ENCODE measurements at regions not wholly inside any gene's neighbourhood (a gene's known extent, or its start where the extent isn't known, plus 50 kb on each side); places are given as distances from the start of the nearest gene placed in this dataset.

DNA sequence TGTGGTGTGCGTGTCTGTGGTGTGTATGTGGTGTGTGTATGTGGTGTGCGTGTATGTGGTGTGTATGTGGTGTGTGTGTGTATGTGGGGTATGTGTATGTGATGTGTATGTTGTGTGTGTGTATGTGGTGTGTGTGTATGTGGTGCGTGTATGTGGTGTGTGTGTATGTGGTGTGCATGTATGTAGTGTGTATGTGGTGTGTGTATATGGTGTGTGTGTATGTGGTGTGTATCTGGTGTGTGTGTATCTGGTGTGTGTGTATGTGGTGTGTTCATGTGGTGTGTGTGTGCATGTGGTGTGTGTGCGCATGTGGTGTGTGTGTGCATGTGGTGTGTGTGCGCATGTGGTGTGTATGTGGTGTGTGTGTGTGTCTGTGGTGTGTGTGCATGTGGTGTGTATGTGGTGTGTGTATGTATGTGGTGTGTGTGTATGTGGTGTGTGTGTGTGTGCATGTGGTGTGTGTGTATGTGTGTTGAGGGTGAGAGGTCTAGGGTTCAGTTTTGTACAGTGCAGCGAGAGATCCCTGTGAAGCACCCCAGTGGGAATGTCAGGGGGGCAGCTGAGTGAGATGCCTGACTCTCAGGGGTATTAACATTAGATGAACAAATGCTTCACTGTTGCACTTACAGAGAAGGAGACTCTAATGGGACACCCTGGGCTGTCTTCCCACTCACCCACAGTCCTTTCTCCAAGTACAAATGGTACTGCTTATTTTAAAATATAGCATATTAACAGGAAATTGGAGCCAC lies 61.3 kb upstream of the MEDAG start:
- H3K27ac ChIP-seq (ENCODE audit: low read depth, low read length): no peak overlapping the region

DNA sequence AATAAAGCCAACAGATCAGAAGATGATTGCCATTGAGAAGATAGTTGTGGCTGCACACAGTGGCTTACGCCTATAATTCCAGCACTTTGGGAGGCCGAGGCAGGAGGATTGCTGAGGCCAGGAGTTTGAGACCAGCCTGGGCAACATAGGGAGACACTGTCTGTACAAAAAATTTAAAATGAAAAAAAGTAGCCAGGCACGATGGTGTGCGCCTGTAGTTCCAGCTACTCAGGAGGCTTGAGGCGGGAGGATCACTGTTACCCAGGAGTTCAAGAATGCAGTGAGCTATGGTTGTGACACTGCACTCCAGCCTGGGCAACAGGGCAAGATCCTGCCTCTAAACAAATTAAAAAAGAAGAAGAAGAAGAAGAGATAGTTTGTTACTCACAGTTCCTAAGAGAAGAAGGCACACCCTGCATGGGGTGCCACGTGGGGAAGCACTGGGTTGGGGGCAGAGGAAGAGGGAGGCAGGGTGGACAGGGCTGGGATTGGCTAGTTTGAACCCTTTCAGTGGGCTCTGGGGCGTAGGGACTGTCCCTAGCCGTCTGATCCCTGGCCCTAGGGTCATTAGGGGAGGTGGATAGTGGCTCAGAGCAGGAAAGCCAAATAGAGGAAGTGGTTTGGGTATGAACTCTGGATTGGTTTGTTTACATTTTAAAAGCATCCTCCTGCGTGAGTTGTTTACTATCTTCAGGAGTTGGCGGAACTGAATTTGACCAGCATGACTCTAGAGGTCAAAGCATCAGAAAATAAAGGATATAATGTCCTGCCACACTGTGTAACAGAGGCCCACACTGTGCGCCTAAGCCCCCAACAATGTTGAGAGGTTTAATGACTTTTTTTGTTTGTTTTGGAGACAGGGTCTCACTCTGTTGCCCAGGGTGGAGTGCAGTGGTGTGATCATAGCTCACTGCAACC lies 60.5 kb upstream of the MEDAG start:
- 86 to 94% methylated on average over 8 to 11 of the region's 11 CpGs for WGBS, 2 experiments (ENCODE audit: insufficient coverage in 1 of 2, insufficient read length in 1 of 2)
- peak overlapping the region; percentile 26 for H3K27ac Mint-ChIP-seq
- H3K36me3 Mint-ChIP-seq (ENCODE audit: low read depth): no peaks in the 10 kb centered on the region
- Histone ChIP-seq H3K9ac (ENCODE audit: extremely low read depth, low read length, poor library complexity, severe bottlenecking) (no peak overlapping the region), H3K27me3 (ENCODE audit: control insufficient read depth, insufficient read depth, low read length, poor library complexity, severe bottlenecking) (no peaks in the 10 kb centered on the region), H3K36me3 (ENCODE audit: control insufficient read depth, insufficient read depth, low read length) (no peaks in the 10 kb centered on the region), H3K9me3 (ENCODE audit: control insufficient read depth, low read length) (peaks cover 18% of the 10 kb centered on the region), H3K4me3 (ENCODE audit: low read length) (no peak overlapping the region), H3K27ac (ENCODE audit: low read depth, low read length) (no peak overlapping the region), H3K4me1 (ENCODE audit: control insufficient read depth, insufficient read depth, low read length) (no peaks in the 10 kb centered on the region)
- peaks cover 4% of the 10 kb centered on the region for H3K4me1 Mint-ChIP-seq
- H3K9me3 Mint-ChIP-seq: peaks cover 3% of the 10 kb centered on the region
- no peaks in the 10 kb centered on the region for H3K27me3 Mint-ChIP-seq (ENCODE audit: insufficient read depth)
- TF ChIP-seq, protein P1, sequence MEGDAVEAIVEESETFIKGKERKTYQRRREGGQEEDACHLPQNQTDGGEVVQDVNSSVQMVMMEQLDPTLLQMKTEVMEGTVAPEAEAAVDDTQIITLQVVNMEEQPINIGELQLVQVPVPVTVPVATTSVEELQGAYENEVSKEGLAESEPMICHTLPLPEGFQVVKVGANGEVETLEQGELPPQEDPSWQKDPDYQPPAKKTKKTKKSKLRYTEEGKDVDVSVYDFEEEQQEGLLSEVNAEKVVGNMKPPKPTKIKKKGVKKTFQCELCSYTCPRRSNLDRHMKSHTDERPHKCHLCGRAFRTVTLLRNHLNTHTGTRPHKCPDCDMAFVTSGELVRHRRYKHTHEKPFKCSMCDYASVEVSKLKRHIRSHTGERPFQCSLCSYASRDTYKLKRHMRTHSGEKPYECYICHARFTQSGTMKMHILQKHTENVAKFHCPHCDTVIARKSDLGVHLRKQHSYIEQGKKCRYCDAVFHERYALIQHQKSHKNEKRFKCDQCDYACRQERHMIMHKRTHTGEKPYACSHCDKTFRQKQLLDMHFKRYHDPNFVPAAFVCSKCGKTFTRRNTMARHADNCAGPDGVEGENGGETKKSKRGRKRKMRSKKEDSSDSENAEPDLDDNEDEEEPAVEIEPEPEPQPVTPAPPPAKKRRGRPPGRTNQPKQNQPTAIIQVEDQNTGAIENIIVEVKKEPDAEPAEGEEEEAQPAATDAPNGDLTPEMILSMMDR (conservative IDR thresholded peaks at IDR 0.05): no peak
- DNase-seq: no peak
- H3K4me3 Mint-ChIP-seq: no peak overlapping the region

More for the DNA sequence above, 61.3 kb upstream of the MEDAG start:
- H3K9ac ChIP-seq (ENCODE audit: extremely low read depth, low read length, poor library complexity, severe bottlenecking): no peak overlapping the region
- H3K4me1 ChIP-seq (ENCODE audit: control insufficient read depth, insufficient read depth, low read length): no peaks in the 10 kb centered on the region
- no peaks in the 10 kb centered on the region for H3K27me3 Mint-ChIP-seq (ENCODE audit: insufficient read depth)
- H3K36me3 Mint-ChIP-seq (ENCODE audit: low read depth): no peaks in the 10 kb centered on the region
- no peak for DNase-seq
- H3K9me3 Mint-ChIP-seq: no peaks in the 10 kb centered on the region
- H3K4me3 Mint-ChIP-seq: no peak overlapping the region
- H3K27ac Mint-ChIP-seq: no peak overlapping the region
- no peaks in the 10 kb centered on the region for H3K27me3 ChIP-seq (ENCODE audit: control insufficient read depth, insufficient read depth, low read length, poor library complexity, severe bottlenecking)
- TF ChIP-seq, protein P1 (conservative IDR thresholded peaks at IDR 0.05): no peak
- H3K36me3 ChIP-seq (ENCODE audit: control insufficient read depth, insufficient read depth, low read length): no peaks in the 10 kb centered on the region
- peaks cover 18% of the 10 kb centered on the region for H3K9me3 ChIP-seq (ENCODE audit: control insufficient read depth, low read length)
- no peak overlapping the region for H3K4me3 ChIP-seq (ENCODE audit: low read length)
- WGBS, 2 experiments (ENCODE audit: insufficient coverage in 1 of 2, insufficient read length in 1 of 2): 92 to 98% methylated on average over 2 to 6 of the region's 6 CpGs
- peaks cover 4% of the 10 kb centered on the region for H3K4me1 Mint-ChIP-seq

GRCh38 chr13:30846311-30846710 lies 59.8 kb upstream of the MEDAG start:
- Histone ChIP-seq H3K36me3 (ENCODE audit: control insufficient read depth, insufficient read depth, low read length) (no peaks in the 10 kb centered on the region), H3K27ac (ENCODE audit: low read depth, low read length) (no peak overlapping the region), H3K9ac (ENCODE audit: extremely low read depth, low read length, poor library complexity, severe bottlenecking) (no peak overlapping the region), H3K4me3 (ENCODE audit: low read length) (no peak overlapping the region), H3K4me1 (ENCODE audit: control insufficient read depth, insufficient read depth, low read length) (no peaks in the 10 kb centered on the region), H3K9me3 (ENCODE audit: control insufficient read depth, low read length) (peaks cover 18% of the 10 kb centered on the region), H3K27me3 (ENCODE audit: control insufficient read depth, insufficient read depth, low read length, poor library complexity, severe bottlenecking) (no peaks in the 10 kb centered on the region)
- Mint-ChIP-seq H3K9me3 (peaks cover 3% of the 10 kb centered on the region), H3K36me3 (ENCODE audit: low read depth) (no peaks in the 10 kb centered on the region), H3K27me3 (ENCODE audit: insufficient read depth) (no peaks in the 10 kb centered on the region), H3K27ac (no peak overlapping the region), H3K4me1 (peaks cover 4% of the 10 kb centered on the region), H3K4me3 (no peak overlapping the region)
- DNase-seq: no peak
- WGBS, 2 experiments (ENCODE audit: insufficient coverage in 1 of 2, insufficient read length in 1 of 2): 100% methylated on average over 1 of the region's 2 CpGs; no CpG with 5 or more reads in 1 of the 2 experiments
- TF ChIP-seq, protein P1 (conservative IDR thresholded peaks at IDR 0.05): no peak
